ENCODE measurements at regions not wholly inside any gene's neighbourhood (a gene's known extent, or its start where the extent isn't known, plus 50 kb on each side); places are given as distances from the start of the nearest gene placed in this dataset.

GRCh38 chr2:42907835-42908234 lies 115.5 kb upstream of the HAAO start:
- Histone ChIP-seq H3K4me3 (no peak overlapping the region), H3K27ac (0 out of 22 replicates have a peak overlapping the region, but pooled peaks of 1 of the 11 experiments have one; percentile 69), H4K20me1 (no peaks in the 10 kb centered on the region), H3K4me2 (peak overlapping the region in 9 of 11 experiments; percentile 25 to 95 (median 91); a peak in 17 of 22 replicates), H3K9ac (no peak overlapping the region), H3K4me1 (peaks cover 30 to 66% (median 63%) of the 10 kb centered on the region in 10 experiments), H3K36me3 (no peaks in the 10 kb centered on the region), H3K9me3 (replicated peaks in 1 of 11) (no peaks in the 10 kb centered on the region), H3K27me3 (peaks cover 0 to 9% (median 0%) of the 10 kb centered on the region in 11 experiments; a peak in 1 of 22 replicates)
- TF ChIP-seq Cebpa-rat (IDR thresholded peaks at IDR 0.05) = no peak

GRCh38 chr2:42906557-42907411 lies 114.4 kb upstream of the HAAO start:
- Histone ChIP-seq H3K27me3 (peaks cover 0 to 9% (median 0%) of the 10 kb centered on the region in 11 experiments; a peak in 1 of 22 replicates), H3K4me3 (no peak overlapping the region), H3K36me3 (no peaks in the 10 kb centered on the region), H3K4me2 (peak overlapping the region; percentile 55 to 95 (median 89)), H4K20me1 (no peaks in the 10 kb centered on the region), H3K4me1 (peaks cover 30 to 66% (median 63%) of the 10 kb centered on the region in 10 experiments), H3K9me3 (replicated peaks in 1 of 11) (no peaks in the 10 kb centered on the region), H3K9ac (peak overlapping the region in 8 of 11 experiments; percentile 14 to 63 (median 50); a peak in 12 of 22 replicates), H3K27ac (peak overlapping the region in 9 of 11 experiments; percentile 28 to 69 (median 59); a peak in 16 of 22 replicates)
- TF ChIP-seq Cebpa-rat (IDR thresholded peaks at IDR 0.05) = no peak

- Histone ChIP-seq H3K27me3 (peaks cover 0 to 9% (median 0%) of the 10 kb centered on the region in 11 experiments; a peak in 1 of 22 replicates), H3K36me3 (no peaks in the 10 kb centered on the region), H3K27ac (peak overlapping the region in 9 of 11 experiments; percentile 28 to 69 (median 59); a peak in 17 of 22 replicates), H3K4me3 (peak overlapping the region in 2 of 10 experiments; percentile 23 to 24; a peak in 1 of 20 replicates), H3K9me3 (replicated peaks in 1 of 11) (no peaks in the 10 kb centered on the region), H3K4me2 (peak overlapping the region; percentile 55 to 95 (median 89)), H3K9ac (peak overlapping the region in 8 of 11 experiments; percentile 10 to 63 (median 52); a peak in 13 of 22 replicates), H4K20me1 (no peaks in the 10 kb centered on the region), H3K4me1 (peaks cover 36 to 69% (median 64%) of the 10 kb centered on the region in 10 experiments)
- no peak for TF ChIP-seq Cebpa-rat (IDR thresholded peaks at IDR 0.05)
Measured at GRCh38 chr2:42906111-42906556, 113.8 kb upstream of the HAAO start.

GRCh38 chr2:42905341-42906110 lies 113.1 kb upstream of the HAAO start:
- peak overlapping the region in 9 of 11 experiments; percentile 28 to 69 (median 59); a peak in 17 of 22 replicates for H3K27ac ChIP-seq

GRCh38 chr2:42904576-42904876 lies 112.1 kb upstream of the HAAO start:
- Histone ChIP-seq H3K4me3 (no peak overlapping the region), H4K20me1 (no peaks in the 10 kb centered on the region), H3K9ac (no peak overlapping the region), H3K4me1 (peaks cover 53 to 85% (median 76%) of the 10 kb centered on the region in 10 experiments), H3K36me3 (no peaks in the 10 kb centered on the region), H3K27me3 (peaks cover 0 to 9% (median 0%) of the 10 kb centered on the region in 11 experiments; a peak in 1 of 22 replicates), H3K9me3 (replicated peaks in 1 of 11) (no peaks in the 10 kb centered on the region), H3K4me2 (peak overlapping the region in 10 of 11 experiments; percentile 23 to 95 (median 90); a peak in 17 of 22 replicates), H3K27ac (peak overlapping the region in 2 of 11 experiments; percentile 1 to 28; a peak in 2 of 22 replicates)
- TF ChIP-seq Cebpa-rat (IDR thresholded peaks at IDR 0.05) = no peak

More at GRCh38 chr2:42905341-42906110, 113.1 kb upstream of the HAAO start:
- Histone ChIP-seq H3K4me3 (peak overlapping the region in 3 of 10 experiments; percentile 4 to 24 (median 23); a peak in 1 of 20 replicates), H3K36me3 (no peaks in the 10 kb centered on the region), H3K4me1 (peaks cover 43 to 75% (median 67%) of the 10 kb centered on the region in 10 experiments), H4K20me1 (no peaks in the 10 kb centered on the region), H3K4me2 (peak overlapping the region; percentile 55 to 95 (median 89)), H3K9me3 (replicated peaks in 1 of 11) (no peaks in the 10 kb centered on the region), H3K9ac (peak overlapping the region in 8 of 11 experiments; percentile 10 to 63 (median 52); a peak in 12 of 22 replicates), H3K27me3 (peaks cover 0 to 9% (median 0%) of the 10 kb centered on the region in 11 experiments; a peak in 1 of 22 replicates)
- peak in 1 of 11 experiments; percentile 55; a peak in 1 of 22 replicates for TF ChIP-seq Cebpa-rat (IDR thresholded peaks at IDR 0.05)

- H3K4me1 ChIP-seq = peaks cover 54 to 86% (median 74%) of the 10 kb centered on the region in 10 experiments
- H3K36me3 ChIP-seq = no peaks in the 10 kb centered on the region
- TF ChIP-seq Cebpa-rat (IDR thresholded peaks at IDR 0.05) = no peak
- peaks cover 0 to 9% (median 0%) of the 10 kb centered on the region in 11 experiments; a peak in 1 of 22 replicates for H3K27me3 ChIP-seq
- H3K9me3 ChIP-seq (replicated peaks in 1 of 11) = no peaks in the 10 kb centered on the region
- peak overlapping the region in 3 of 11 experiments; percentile 9 to 32 (median 18); a peak in 2 of 22 replicates for H3K9ac ChIP-seq
- H3K4me3 ChIP-seq = no peak overlapping the region
- H3K4me2 ChIP-seq = peak overlapping the region; percentile 11 to 95 (median 89)
- peak overlapping the region in 7 of 11 experiments; percentile 1 to 28 (median 10); a peak in 7 of 22 replicates for H3K27ac ChIP-seq
- H4K20me1 ChIP-seq = no peaks in the 10 kb centered on the region
Measured at GRCh38 chr2:42903821-42904575, 111.6 kb upstream of the HAAO start.

GRCh38 chr2:42902939-42903709 lies 110.7 kb upstream of the HAAO start:
- H3K27me3 ChIP-seq = peaks cover 0 to 9% (median 0%) of the 10 kb centered on the region in 11 experiments; a peak in 1 of 22 replicates
- peak overlapping the region in 4 of 11 experiments; percentile 10 to 28 (median 22); a peak in 5 of 22 replicates for H3K27ac ChIP-seq
- peaks cover 45 to 77% (median 65%) of the 10 kb centered on the region in 10 experiments for H3K4me1 ChIP-seq
- peak overlapping the region in 3 of 11 experiments; percentile 9 to 32 (median 18); a peak in 1 of 22 replicates for H3K9ac ChIP-seq
- no peaks in the 10 kb centered on the region for H3K36me3 ChIP-seq
- no peak for TF ChIP-seq Cebpa-rat (IDR thresholded peaks at IDR 0.05)
- no peak overlapping the region for H3K4me3 ChIP-seq
- H4K20me1 ChIP-seq = no peaks in the 10 kb centered on the region
- H3K4me2 ChIP-seq = peak overlapping the region; percentile 11 to 95 (median 89); a peak in 21 of 22 replicates
- no peaks in the 10 kb centered on the region; a peak in 1 of 22 replicates for H3K9me3 ChIP-seq (replicated peaks in 1 of 11)

All from BLaER1 treated with 17β-estradiol and CSF1 and Interleukin-3, amounts not matched to agents 10 nM and 100 nM (cell line).